HG02840 (cell line): ENCODE measurements at regions not wholly inside any gene's neighbourhood (a gene's known extent, or its start where the extent isn't known, plus 50 kb on each side); places are given as distances from the start of the nearest gene placed in this dataset.

Experiments used
- ATAC-seq: cut with Tn5 transposase; IDR thresholded peaks from one replicate; pipeline ENCODE4 v1.9.1; 2021; ENCODE audit warnings: mild to moderate bottlenecking, moderate library complexity, moderate number of reproducible peaks; ENCODE audit not compliant: unreplicated experiment, low FRiP score

- peak; percentile 23 for ATAC-seq
Measured at GRCh38 chr14:65303190-65303898, 109.2 kb upstream of the FUT8 start.

- peak; percentile 6 for ATAC-seq
Measured at GRCh38 chr14:65303899-65304222, 108.7 kb upstream of the FUT8 start.

GRCh38 chr14:65304239-65304638, 108.3 kb upstream of the FUT8 start:
- peak; percentile 17 for ATAC-seq

GRCh38 chr14:65304963-65305362, 107.6 kb upstream of the FUT8 start:
- ATAC-seq = no peak

GRCh38 chr14:65308536-65308935, 104.0 kb upstream of the FUT8 start:
- ATAC-seq = no peak

GRCh38 chr14:65310568-65310967, 102.0 kb upstream of the FUT8 start:
- ATAC-seq = no peak

GRCh38 chr14:65312859-65313258, 99.7 kb upstream of the FUT8 start:
- ATAC-seq = no peak

GRCh38 chr14:65318636-65319506, 93.7 kb upstream of the FUT8 start:
- peak; percentile 61 for ATAC-seq

GRCh38 chr14:65320661-65321308, 91.7 kb upstream of the FUT8 start:
- no peak for ATAC-seq

- ATAC-seq = no peak
Measured at GRCh38 chr14:65321370-65321875, 91.1 kb upstream of the FUT8 start.

- no peak for ATAC-seq
Measured at GRCh38 chr14:65329481-65329880, 83.0 kb upstream of the FUT8 start.

- no peak for ATAC-seq
Measured at GRCh38 chr14:65329911-65330310, 82.6 kb upstream of the FUT8 start.

GRCh38 chr14:65330416-65330815, 82.1 kb upstream of the FUT8 start:
- no peak for ATAC-seq

- no peak for ATAC-seq
Measured at GRCh38 chr14:65331652-65332051, 80.9 kb upstream of the FUT8 start.

GRCh38 chr14:65332141-65332871, 80.2 kb upstream of the FUT8 start:
- ATAC-seq = no peak

GRCh38 chr14:65333943-65334687, 78.4 kb upstream of the FUT8 start:
- ATAC-seq = no peak

- ATAC-seq = no peak
Measured at GRCh38 chr14:65334765-65335410, 77.6 kb upstream of the FUT8 start.

- no peak for ATAC-seq
Measured at GRCh38 chr14:65335411-65335947, 77.1 kb upstream of the FUT8 start.

GRCh38 chr14:65336191-65336591, 76.3 kb upstream of the FUT8 start:
- peak; percentile 56 for ATAC-seq
